GM18517 (cell line): ENCODE measurements at regions not wholly inside any gene's neighbourhood (a gene's known extent, or its start where the extent isn't known, plus 50 kb on each side); places are given as distances from the start of the nearest gene placed in this dataset.

Experiments
- ATAC-seq: cut with Tn5 transposase; IDR thresholded peaks from one replicate; pipeline ENCODE4 v1.9.1; 2021; ENCODE audit warnings: mild to moderate bottlenecking, moderate library complexity; ENCODE audit not compliant: unreplicated experiment

DNA sequence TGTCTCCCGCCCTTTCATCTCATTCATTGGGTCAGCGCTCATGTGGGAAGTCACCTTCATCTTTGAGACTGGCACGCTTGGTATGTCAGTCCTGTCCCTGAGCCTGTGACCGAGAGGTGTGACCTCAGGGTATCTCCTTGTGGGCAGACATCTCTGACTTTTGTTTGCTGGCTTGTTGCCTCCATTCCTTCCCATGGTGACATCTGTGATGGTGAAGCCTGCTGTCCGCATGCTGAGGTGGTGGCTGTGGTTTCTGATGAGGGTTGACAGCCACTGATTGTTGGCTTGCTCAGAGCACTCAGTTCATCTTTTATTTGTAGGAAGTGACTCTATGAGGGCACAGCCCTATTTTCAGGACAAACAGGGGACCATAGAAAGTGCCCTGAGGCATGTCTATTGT, 139.2 kb downstream of the SLC4A3 start:
- ATAC-seq: no peak

DNA sequence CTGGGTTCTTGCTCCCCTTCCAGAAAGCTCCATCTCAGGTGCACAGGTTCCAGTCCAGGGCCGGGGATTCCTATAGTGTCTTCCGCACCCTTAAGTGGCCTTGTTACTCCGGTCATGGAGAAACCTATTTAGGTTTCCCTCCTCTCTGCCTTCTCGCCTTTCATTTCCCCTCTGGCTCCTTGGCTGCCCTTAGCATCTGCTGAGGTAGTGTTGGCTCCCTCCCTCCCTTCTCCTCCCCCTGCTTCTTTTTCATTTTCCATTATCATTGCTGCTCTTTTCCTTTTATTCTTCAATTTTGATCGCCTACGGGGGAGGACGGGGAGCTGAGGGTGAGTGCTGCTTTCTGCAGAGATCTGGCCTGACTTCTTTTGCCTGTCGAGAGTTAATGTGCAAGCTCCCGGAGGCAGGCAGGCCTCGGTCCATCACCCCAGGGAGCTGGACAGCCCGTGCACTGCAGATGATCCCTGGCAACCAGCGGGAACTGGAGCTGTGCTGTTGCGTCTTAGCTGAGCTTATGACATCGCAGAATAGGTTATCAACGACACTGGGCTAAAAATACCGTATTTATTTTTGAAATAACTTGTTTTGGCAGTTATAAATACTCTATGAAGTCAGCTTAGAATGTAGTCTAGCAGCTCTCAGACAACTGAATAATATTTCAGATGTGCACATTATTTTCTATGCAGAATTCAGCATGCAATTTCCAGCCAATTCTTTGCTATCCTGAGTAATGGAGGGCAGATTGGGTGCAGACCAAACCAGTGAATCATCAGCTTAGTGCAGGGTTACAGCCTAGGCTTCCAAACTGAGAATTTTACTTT, 141.9 kb downstream of the SLC4A3 start:
- ATAC-seq: no peak

DNA sequence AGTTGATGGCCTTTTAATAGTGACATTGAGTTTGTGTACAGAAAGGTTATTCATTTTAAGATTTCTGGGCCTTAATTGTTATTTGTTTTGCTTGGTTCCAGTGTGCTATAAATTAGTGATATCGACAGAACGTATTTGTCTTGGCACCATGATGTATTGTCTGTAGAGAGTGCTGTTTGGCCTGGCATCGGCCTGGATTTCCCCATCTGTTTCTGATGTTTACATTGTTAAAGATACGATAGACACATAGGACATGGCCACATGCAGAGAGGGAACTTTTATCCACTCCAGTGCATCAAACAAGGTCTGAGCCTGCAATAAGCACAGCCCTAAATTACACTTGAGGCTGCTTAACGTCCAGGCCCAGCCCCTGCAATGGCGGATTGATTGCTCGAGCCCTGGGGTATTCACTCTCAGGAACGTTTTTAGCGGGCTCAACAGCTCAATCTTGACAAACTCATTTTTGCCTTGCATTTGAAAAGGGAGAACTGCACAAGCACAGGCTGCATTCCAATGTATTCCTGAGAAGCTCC, 144.7 kb downstream of the SLC4A3 start:
- no peak for ATAC-seq

DNA sequence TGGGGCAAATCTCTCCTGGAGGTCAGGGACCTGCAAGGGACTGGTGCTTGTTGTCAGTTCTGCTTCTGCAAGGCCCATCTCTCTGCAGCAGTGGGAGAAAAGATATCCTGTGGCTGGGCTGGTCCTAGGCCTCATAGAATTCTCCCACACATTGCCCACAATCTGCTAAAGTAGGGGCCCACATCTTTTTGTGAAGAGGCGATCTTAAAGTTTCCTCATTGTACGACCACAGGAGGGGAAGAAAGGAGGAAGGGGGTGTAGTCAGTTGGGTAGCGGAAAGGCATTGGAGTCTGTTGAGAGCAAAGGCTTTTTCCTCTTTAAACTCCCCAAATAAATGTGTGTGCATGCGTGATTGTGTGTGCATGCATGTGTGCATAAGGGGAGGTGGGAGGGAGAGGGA, 145.3 kb downstream of the SLC4A3 start:
- no peak for ATAC-seq

DNA sequence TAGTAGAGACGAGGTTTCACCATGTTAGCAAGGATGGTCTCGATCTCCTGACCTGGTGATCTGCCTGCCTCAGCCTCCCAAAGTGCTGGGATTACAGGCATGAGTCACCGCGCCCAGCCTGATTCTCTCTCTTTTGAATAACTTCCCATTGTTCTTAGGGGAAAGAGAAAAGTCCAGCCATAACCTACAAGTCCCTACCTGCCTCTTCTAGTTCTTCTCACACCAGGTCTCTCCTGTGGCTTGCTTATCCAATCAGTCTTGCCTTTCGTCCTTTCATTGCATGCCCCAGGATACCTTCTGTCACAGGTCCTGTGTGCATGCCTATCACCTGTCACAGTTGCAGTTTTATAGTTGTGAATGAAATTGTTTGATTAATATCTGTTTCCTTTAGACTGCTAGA, 148.1 kb downstream of the SLC4A3 start:
- ATAC-seq: no peak

DNA sequence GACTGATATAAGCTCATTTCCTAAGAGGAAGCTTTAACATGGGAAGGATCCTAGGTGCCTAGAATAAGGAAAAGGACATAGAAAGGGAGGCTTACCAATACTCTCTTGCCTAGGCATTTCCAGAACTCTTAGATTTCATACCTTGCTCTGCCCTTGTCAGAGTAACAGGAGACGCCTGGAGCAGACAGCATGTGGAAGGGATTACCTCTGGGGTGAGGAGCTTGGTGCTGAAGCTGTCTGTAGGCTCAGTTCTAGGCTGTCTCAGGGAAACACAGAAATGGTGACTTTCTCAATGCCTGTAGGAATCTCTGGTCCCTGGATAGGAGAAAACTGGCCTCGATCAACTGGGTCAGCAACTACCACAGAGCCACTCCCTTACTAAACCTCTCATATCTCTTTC, 150.0 kb downstream of the SLC4A3 start:
- ATAC-seq: no peak

DNA sequence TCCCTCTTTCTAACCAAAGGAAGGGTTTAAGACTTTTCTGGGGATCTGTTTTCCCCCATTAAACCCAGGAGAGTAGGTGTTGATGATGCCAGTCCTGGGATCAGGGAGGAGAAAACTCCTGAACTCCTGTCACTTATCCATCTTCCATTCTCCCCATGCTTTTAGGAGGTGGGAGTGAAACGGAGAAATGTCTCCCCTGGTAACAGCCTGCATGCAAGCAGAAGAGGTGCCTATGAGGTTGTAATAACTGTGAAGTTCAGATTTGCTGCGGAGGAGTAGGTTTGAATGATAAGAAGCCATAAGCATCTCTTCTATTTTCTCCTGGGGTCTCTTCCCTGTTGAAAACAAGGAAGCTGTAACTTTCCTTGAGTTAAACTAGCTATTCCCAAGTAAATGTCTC, 150.8 kb downstream of the SLC4A3 start:
- no peak for ATAC-seq

DNA sequence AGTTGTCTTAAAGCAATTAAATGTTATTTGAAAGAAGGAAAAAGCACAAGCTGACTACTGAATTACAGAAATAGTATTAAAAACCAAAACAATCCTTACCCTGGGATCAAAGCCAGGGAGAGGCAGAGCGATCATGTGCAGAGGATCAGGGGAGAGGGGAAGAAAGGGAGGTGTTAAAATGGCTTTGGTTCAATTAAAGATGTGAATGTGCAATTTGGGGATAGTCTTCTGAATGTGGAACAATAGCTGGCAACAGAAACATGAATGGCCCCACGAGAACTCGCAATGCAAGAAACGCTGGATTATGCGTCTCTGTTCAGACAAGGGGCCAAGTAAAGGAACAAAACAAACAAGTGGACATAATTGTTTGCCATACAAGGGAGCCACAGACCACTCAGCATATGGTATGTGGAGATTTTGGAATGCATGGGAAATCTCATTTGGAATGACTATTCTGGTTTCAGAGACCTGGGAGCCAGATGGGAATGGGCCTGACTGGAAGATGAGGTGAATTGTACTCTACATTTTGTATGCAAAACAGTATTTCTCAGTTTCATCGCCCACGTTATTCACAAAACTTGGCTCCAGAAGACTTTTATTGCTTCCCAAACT, 155.4 kb downstream of the SLC4A3 start:
- ATAC-seq: no peak

DNA sequence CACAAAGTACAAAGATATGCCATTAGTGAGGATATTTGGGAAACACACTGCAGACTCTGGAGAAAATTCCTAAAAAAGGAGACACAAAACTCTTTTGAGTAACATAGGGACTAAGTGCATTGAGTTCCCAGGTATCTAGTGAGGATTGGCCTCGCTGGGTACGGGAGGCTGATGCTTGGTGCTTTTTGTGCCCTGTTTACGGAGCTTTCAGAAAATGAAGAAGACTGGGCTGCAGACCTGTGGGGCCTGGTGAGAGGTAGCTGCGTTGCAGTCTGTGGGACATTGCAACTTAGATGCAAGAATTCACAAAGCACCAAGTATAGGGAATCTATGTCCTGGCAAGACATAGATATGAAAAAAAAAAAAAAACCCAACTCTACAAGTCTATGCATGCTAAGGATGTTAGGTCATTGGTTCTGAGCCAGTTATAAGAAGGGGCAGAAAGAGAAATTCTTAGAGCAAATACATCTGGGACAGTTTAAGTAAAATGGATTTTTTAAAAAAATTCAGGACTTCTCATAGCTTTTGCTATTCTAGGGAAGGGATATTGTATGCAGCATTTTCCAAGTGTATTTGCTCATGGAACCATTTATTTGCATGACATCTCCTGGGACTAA, 156.0 kb downstream of the SLC4A3 start:
- ATAC-seq: no peak

DNA sequence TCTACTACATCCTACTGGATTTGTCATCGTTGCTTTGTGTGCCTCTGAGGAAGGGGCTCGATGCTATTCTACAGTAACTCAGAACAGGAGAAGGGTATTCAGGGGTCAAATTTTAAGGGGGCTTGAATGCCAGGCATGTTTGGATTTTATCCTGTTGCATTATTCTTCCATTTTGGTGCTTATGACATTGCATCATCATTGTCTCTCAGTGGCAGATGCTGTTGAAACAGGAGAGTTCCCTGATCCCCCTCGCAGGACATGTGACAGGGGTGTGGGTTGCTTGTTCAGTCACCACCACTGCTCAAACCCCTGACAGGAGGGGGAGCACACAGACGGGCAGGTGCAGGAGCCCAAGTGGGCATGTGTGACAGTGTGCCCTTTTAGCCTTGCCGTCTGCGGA, 156.7 kb downstream of the SLC4A3 start:
- no peak for ATAC-seq

DNA sequence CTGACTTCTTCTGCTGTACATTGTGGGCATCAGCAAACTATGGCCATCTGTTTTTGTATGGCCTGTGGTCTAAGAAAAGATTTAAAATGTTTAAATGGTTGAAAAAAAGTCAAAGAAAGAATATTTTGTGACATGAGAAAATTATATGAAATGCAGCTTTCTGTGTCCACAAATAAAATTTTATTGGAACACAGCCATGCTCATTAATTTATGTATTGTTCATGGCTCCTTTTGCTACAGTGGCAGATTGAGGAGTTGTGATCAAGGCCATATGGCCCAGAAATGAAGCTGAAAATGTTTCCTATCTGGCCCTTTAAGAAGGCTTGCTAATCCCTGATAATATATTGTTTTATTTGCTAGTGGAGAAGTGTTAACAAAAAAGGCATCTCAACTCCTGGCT, 162.0 kb downstream of the SLC4A3 start:
- no peak for ATAC-seq

DNA sequence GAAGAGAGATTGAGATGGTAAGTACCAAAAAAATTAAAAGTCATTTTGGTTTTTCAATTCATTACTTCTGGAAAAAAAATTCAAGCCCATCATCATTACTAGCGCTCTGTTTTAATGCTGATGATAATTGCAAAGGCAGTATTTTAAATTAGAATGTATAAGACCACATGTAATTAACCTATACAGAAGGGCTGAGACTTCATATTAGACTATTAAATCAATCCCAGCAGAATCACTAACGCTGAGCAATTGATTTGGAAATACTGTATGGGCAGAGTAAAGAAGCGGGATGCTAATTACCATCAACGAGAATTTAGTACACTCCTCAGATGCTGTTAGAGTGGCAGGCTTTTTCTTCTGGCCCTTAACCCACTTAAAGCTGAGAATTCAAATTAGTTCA, 165.0 kb downstream of the SLC4A3 start:
- no peak for ATAC-seq

DNA sequence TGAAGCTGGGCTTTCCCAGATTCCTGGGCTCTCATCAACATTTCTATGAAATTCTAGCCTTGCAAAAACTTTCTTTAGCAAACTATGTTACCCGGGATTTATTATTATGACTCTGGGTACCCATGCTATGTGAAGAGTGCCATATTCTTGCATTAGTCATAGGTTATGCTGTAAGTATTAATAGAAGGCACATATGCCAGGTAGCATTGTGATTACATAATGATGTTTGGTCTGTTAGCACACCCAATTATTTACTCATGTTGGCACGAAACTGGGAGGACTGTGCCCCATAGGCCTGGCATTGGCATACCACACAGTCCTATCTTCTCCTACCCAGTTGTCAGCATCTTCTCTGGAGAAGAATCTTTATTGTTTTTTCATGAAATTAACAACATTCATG, 171.0 kb downstream of the SLC4A3 start:
- ATAC-seq: no peak

DNA sequence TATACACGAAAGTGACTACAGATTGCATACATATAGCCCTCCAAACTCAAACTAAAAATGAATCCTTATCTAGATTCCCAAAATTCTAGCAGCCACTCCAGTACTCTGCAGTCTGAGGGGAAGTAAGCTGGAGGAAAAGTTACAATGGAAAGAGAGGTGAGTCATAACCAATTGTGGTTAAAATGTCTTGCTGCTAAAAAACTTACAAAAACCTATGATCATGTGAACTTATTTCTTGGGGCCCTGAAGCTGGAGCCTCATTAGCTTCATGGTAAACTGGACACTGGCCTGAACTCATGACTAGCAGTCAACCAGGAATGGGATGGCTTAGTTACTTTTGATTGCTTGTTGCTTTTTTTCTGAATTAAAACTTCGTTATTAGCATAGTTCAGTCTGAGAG, 175.9 kb downstream of the SLC4A3 start:
- ATAC-seq: no peak

DNA sequence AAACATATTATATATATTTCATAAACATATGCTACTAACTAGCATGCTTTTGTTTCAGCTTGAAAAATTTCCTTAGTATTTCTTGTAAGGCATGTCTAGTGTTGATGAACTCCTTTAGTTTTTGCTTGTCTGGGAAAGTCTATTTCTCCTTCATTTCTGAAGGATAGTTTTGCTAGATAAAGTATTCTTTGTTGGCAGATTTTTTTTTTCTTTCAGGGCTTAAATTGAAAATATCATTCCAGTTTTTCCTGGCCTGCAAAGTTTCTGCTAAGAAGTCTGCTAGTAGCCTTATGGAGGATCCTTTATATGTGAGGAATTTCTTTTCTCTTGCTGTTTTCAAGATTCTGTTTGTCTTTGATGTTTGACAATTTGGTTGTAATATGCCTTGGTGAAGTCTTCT, 183.5 kb downstream of the SLC4A3 start:
- no peak for ATAC-seq

DNA sequence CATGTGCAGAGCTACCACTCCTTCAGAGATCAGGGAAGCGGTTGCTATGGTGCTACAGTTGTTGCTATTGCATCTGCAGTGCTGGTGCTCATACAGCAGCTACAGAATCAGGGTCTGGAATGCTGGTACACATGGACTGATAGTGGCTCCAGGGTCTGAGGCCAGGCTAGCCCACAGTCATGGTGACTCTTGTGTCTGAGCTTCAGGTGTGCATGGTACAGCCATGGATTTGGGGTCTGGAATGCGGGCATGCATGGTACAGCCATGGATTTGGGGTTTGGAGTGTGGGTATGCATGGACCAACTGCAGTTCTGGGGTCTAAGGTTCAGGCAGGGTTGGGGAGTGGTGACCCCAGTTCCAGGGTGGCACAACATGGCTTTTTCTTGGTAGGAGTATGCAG, 185.2 kb downstream of the SLC4A3 start:
- ATAC-seq: no peak

DNA sequence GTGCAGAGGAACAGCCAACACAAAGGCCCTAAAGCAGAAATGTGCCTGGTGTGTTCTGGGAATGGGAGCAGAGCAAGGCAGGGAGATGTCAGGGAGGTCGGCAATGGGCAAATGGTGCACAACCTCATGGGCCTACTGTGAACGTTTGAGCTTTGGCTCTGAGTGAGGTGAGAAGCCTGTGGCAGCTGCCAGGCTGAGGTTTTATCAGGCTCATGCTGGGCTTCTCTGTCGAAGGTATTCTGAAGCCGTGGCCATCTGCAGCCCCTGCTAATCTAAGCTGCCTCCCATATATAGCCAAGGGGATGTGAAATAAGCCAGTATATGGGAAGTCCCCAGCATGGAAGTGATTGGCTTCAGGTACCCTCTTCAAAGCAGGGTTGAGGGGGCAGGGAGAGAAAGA, 193.3 kb downstream of the SLC4A3 start:
- no peak for ATAC-seq

DNA sequence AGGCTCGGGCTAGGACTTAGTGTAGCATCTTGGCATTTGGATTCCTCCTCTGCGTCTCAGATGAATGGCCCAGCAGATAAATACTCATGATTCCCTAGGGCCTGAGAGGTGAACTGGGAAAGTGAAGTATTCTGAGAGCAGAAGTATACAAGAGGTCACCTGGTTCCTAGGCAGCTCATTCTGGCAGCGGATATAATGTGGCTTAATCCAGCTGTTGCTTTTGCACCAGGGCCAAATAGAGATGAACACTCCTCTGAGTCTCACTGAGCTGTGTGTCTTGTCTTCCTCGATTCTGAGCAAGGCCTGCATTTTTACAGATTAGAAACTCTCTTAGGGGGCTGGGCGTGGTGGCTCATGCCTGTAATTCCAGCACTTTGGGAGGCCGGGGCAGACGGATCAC, 196.1 kb downstream of the SLC4A3 start:
- no peak for ATAC-seq

DNA sequence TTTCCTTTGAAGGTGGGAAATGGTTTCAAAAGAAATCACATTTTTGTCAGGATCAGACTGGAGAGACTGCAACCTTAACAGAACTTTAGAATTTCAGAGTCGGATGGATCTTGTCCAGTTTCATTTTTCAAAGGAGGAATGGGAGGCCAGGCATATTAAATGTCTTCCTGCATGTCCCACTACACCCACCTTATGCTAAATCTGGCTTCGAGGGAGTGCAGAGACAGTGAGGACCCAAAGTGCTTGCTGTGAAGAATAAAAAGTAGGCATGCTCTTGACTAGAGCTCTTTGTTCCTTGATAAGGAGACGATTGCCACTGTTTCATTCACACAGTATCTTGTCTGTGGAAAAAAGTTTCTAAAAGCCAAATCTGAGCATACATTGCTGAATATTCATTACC, 197.6 kb downstream of the SLC4A3 start:
- no peak for ATAC-seq

DNA sequence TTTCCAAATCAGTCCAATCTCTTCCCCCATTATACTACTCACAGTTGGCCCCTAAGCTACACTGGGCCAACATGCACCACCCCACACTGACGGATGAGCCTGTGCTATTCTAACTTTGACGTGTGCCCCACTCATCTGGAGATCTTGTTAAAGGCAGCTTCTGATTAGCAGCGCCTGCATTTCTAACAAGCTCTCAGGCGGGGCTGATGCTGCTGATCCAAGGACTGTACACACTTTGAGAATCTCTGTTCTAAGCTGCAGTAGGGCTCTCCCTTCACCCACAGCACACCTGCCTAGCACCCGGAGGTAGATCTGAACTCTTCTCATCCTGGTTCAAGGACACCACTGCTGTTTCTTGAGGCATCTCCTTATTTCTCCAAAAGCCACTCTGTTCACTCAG, 200.7 kb downstream of the SLC4A3 start:
- ATAC-seq: no peak

DNA sequence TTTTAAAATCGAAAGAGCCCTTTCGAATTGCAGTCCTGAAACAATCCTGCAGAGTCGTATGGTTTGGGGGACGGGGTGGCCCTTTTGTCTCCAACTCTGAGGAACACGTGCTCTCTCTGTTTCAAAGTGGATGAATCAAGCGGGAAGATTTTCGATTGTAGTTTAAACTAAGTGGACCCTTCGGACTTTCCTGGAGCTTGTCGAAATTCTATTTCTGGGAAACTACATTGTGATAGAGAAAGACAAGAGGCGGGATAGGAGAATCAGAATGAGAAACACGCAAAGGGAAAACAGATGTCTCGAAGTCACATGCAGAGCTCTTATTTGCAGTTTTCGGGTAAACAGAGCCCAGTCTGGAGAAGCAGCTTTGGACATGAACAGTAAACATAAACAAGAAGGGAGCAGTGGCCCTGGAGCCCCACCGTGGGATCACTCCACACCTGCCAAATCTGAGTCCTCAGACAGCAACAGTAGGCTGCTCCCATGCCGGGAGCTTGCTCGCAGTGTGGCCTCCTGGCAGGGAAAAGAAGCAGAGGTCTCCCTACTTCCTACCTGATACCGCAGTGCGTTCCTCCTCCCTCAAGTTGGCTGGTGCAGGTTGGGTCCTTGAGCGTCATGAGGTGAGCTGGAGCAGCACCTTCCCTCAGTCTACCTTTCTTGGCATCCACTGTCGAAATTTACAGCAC, 202.4 kb downstream of the SLC4A3 start:
- ATAC-seq: no peak

DNA sequence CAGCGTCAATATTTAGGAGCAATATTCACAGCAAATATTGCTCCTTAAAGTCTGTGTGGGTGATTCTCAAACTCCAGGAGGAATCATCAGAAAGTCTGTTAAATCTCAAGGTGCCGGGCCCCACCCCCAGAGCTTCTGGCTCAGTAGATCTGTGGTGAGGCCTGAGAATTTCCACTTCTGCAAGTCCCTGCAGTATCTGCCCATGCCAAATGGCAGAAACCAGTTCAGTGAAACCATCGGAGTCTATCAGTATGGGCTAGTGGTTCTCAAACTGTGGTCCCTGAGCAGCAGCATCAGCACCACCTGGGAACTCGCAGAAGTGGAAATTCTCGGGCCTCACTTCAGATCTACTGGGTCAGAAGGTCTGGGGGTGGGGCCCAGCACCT, 202.9 kb downstream of the SLC4A3 start:
- no peak for ATAC-seq
